PC-9 (cell line): ENCODE measurements at regions not wholly inside any gene's neighbourhood (a gene's known extent, or its start where the extent isn't known, plus 50 kb on each side); places are given as distances from the start of the nearest gene placed in this dataset.

Experiments
- BruUV-seq: library from RNA; stranded (reverse); fragments of 400-500 nt; replicated peaks from 2 replicates; lab custom pipeline; 2021; lab: Mats Ljungman, UMichigan
- CTCF ChIA-PET: fragments of 300-600 bp; sonication (Branson Sonifier 250); formaldehyde crosslinking; loops from one replicate; lab custom pipeline; 2022; ENCODE audit warnings: antibody characterized with exemption; lab: Charles Lee
- POLR2A ChIA-PET: fragments of 300-600 bp; sonication (Branson Sonifier 250); formaldehyde crosslinking; loops from one replicate; lab custom pipeline; 2022; ENCODE audit warnings: antibody characterized with exemption; ENCODE audit not compliant: unreplicated experiment; lab: Charles Lee
- DNase-seq, 2 experiments: peaks; one replicate each; pipeline versions ENCODE4 v3.0.0 to v3.0.0-alpha.2; 2015 to 2022; ENCODE audit warnings: mixed read lengths in 1 of 2
- H2AFZ ChIP-seq: fragments of 200-600 bp; sonication (generic); 2 replicates; pipeline ENCODE4 v1.8.1; 2017; ENCODE audit warnings: antibody characterized with exemption
- H3F3A ChIP-seq: fragments of 200-600 bp; sonication (generic); 2 replicates; pipeline ENCODE4 v1.8.1; 2017; ENCODE audit warnings: antibody characterized with exemption, mild to moderate bottlenecking, low read depth; ENCODE audit not compliant: insufficient read depth
- H3K27ac ChIP-seq: fragments of 200-600 bp; sonication (generic); 2 replicates; pipeline ENCODE4 v1.6.1; 2016; ENCODE audit warnings: mixed run types
- H3K27me3 ChIP-seq: fragments of 200-600 bp; sonication (generic); 2 replicates; pipeline ENCODE4 v1.6.1; 2016; ENCODE audit warnings: low read depth, mixed run types; ENCODE audit not compliant: insufficient read depth
- H3K36me3 ChIP-seq: fragments of 200-600 bp; sonication (generic); 2 replicates; pipeline ENCODE4 v1.6.1; 2016; ENCODE audit warnings: low read depth, mixed run types
- H3K4me1 ChIP-seq: fragments of 200-600 bp; sonication (generic); replicated peaks from 2 replicates; pipeline ENCODE4 v1.6.1; 2016; ENCODE audit warnings: mixed run types; ENCODE audit not compliant: insufficient read depth
- H3K4me2 ChIP-seq: fragments of 200-600 bp; sonication (generic); 2 replicates; pipeline ENCODE4 v1.6.1; 2017; ENCODE audit warnings: mixed run types
- H3K4me3 ChIP-seq: fragments of 200-600 bp; sonication (generic); 2 replicates; pipeline ENCODE4 v1.6.1; 2016; ENCODE audit warnings: mixed run types
- H3K79me2 ChIP-seq: fragments of 200-600 bp; sonication (generic); 2 replicates; pipeline ENCODE4 v1.6.1; 2017; ENCODE audit warnings: low read depth, mixed run types
- H3K9me2 ChIP-seq: fragments of 200-600 bp; sonication (generic); 2 replicates; pipeline ENCODE4 v1.8.1; 2017; ENCODE audit warnings: mild to moderate bottlenecking; ENCODE audit not compliant: insufficient read depth
- H3K9me3 ChIP-seq: fragments of 200-600 bp; sonication (generic); 2 replicates; pipeline ENCODE4 v1.8.1; 2016; ENCODE audit warnings: low read depth; ENCODE audit not compliant: insufficient read depth
- H4K20me1 ChIP-seq: fragments of 200-600 bp; sonication (generic); 2 replicates; pipeline ENCODE4 v1.8.1; 2017; ENCODE audit not compliant: insufficient read depth
- CTCF ChIP-seq: fragments of 200-600 bp; sonication (generic); conservative IDR thresholded peaks from 2 replicates; pipeline ENCODE4 v1.6.1; 2017; ENCODE audit warnings: mixed run types, antibody characterized with exemption, mild to moderate bottlenecking, moderate library complexity
- EZH2 ChIP-seq: fragments of 200-600 bp; sonication (generic); IDR thresholded peaks from 2 replicates; pipeline ENCODE4 v1.8.0; 2017; ENCODE audit warnings: antibody characterized with exemption, low read depth
- intact Hi-C: fragments of 100-400 bp; cut with micrococcal nuclease; formaldehyde crosslinking; loops from one replicate; pipeline ENCODE4 v1.10.0; 2022; ENCODE audit not compliant: unreplicated experiment

GRCh38 chr14:51157012-51157411 lies 62.1 kb upstream of the TRIM9 start:
- no peaks in the 10 kb centered on the region for H3K9me2 ChIP-seq
- intact Hi-C loops: loop anchor here (10.0 kb wide), 1 partner anchor 202 kb away; no protein-coding TSS in a partner anchor
- H4K20me1 ChIP-seq: no peaks in the 10 kb centered on the region
- H2AFZ ChIP-seq: no peak overlapping the region
- H3K79me2 ChIP-seq: no peaks in the 10 kb centered on the region
- ChIA-PET CTCF (no interaction called here), POLR2A (no interaction called here)
- no peaks in the 10 kb centered on the region for H3F3A ChIP-seq
- H3K27me3 ChIP-seq: no peaks in the 10 kb centered on the region
- no peaks in the 10 kb centered on the region for H3K9me3 ChIP-seq
- H3K4me2 ChIP-seq: no peak overlapping the region
- no peak overlapping the region for H3K4me3 ChIP-seq
- TF ChIP-seq CTCF (peak; percentile 64), EZH2 (no peak)
- no TSS peak for BruUV-seq
- no peak overlapping the region for H3K27ac ChIP-seq
- H3K4me1 ChIP-seq: peaks cover 8% of the 10 kb centered on the region
- no peak for DNase-seq
- no peaks in the 10 kb centered on the region for H3K36me3 ChIP-seq

GRCh38 chr14:51160871-51161270 lies 66.0 kb upstream of the TRIM9 start:
- no peaks in the 10 kb centered on the region for H3K4me1 ChIP-seq
- POLR2A ChIA-PET: no interaction called here
- no peaks in the 10 kb centered on the region for H3K9me3 ChIP-seq
- H3K36me3 ChIP-seq: no peaks in the 10 kb centered on the region
- H3K27ac ChIP-seq: no peak overlapping the region
- no peaks in the 10 kb centered on the region; the same call in 1 of the 2 replicates for H3K9me2 ChIP-seq
- TF ChIP-seq CTCF (no peak), EZH2 (no peak)
- H3K27me3 ChIP-seq: no peaks in the 10 kb centered on the region
- no peaks in the 10 kb centered on the region for H4K20me1 ChIP-seq
- no peaks in the 10 kb centered on the region for H3F3A ChIP-seq
- no peak overlapping the region for H2AFZ ChIP-seq
- H3K4me3 ChIP-seq: no peak overlapping the region
- CTCF ChIA-PET: no interaction called here
- H3K4me2 ChIP-seq: no peak overlapping the region
- intact Hi-C loops: no loop called here
- H3K79me2 ChIP-seq: no peaks in the 10 kb centered on the region
- no peak for DNase-seq
- BruUV-seq: no TSS peak

GRCh38 chr14:51165415-51165814 lies 70.5 kb upstream of the TRIM9 start:
- no peak for DNase-seq
- H4K20me1 ChIP-seq: no peaks in the 10 kb centered on the region
- intact Hi-C loops: no loop called here
- TF ChIP-seq EZH2 (no peak), CTCF (no peak)
- no peaks in the 10 kb centered on the region for H3K27me3 ChIP-seq
- POLR2A ChIA-PET: no interaction called here
- H3K4me2 ChIP-seq: no peak overlapping the region
- no peaks in the 10 kb centered on the region for H3K36me3 ChIP-seq
- no peaks in the 10 kb centered on the region for H3K9me3 ChIP-seq
- peaks cover 11% of the 10 kb centered on the region; the same call in 1 of the 2 replicates for H3K4me1 ChIP-seq
- BruUV-seq: no TSS peak
- no peak overlapping the region for H2AFZ ChIP-seq
- H3K9me2 ChIP-seq: no peaks in the 10 kb centered on the region; the same call in 1 of the 2 replicates
- H3K79me2 ChIP-seq: no peaks in the 10 kb centered on the region
- H3K27ac ChIP-seq: no peak overlapping the region
- no peak overlapping the region for H3K4me3 ChIP-seq
- no peaks in the 10 kb centered on the region for H3F3A ChIP-seq
- CTCF ChIA-PET: no interaction called here
